Adrenal gland (tissue), 5 donors: ENCODE measurements at regions not wholly inside any gene's neighbourhood (a gene's known extent, or its start where the extent isn't known, plus 50 kb on each side); places are given as distances from the start of the nearest gene placed in this dataset.

ENCODE experiments used
- CTCF ChIP-seq, 6 experiments: fragments of 450-650 bp in 4 of 6; fragments of 200-600 bp in 2 of 6; sonication (generic) in 1 of 6; IDR thresholded peaks; 1 replicate in 5 of 6; 2 replicates in 1 of 6; pipeline versions ENCODE4 v1.5.1 to v1.8.0; 2016 to 2021; ENCODE audit warnings: antibody characterized with exemption in 6 of 6, mild to moderate bottlenecking in 2 of 6, moderate library complexity in 1 of 6
- POLR2A ChIP-seq, 2 donors: fragments of 450-650 bp; IDR thresholded peaks; one replicate each; pipeline ENCODE4 v1.6.1; 2017; ENCODE audit warnings: antibody characterized with exemption in 2 of 2, mild to moderate bottlenecking in 2 of 2, moderate library complexity in 1 of 2
- donor health status: DM: no; HTN: no; CAD: no.

GRCh38 chr20:23199356-23199755, 113.2 kb upstream of the CD93 start:
- TF ChIP-seq CTCF (IDR thresholded peaks at IDR 0.05) (no peak), POLR2A (IDR thresholded peaks at IDR 0.05) (no peak)
